HepG2 (cell line): ENCODE measurements at regions not wholly inside any gene's neighbourhood (a gene's known extent, or its start where the extent isn't known, plus 50 kb on each side); places are given as distances from the start of the nearest gene placed in this dataset.

Experiments
- NFYB ChIP-seq: sonication (generic); formaldehyde crosslinking; IDR thresholded peaks from 2 replicates; pipeline ENCODE4 v1.4.0; 2020; ENCODE audit warnings: missing genetic modification reagents
- RAD51 ChIP-seq: fragments of 450-650 bp; IDR thresholded peaks from 2 replicates; pipeline ENCODE4 v1.6.1; 2016; ENCODE audit warnings: borderline replicate concordance
- TF ChIP-seq, protein P1 (sequence below): sonication (generic); formaldehyde crosslinking; IDR thresholded peaks from 2 replicates; pipeline ENCODE4 v1.9.0; 2021; ENCODE audit warnings: mild to moderate bottlenecking, missing genetic modification reagents
- TF ChIP-seq, protein P2 (sequence below), 2 experiments: IDR thresholded peaks; 2 replicates each; pipeline ENCODE4 v1.6.1; 2011 to 2012; ENCODE audit warnings: low read length in 2 of 2, borderline replicate concordance in 1 of 2, low read depth in 1 of 2, mild to moderate bottlenecking in 1 of 2, moderate library complexity in 1 of 2
- TF ChIP-seq, protein P3 (sequence below): sonication (generic); formaldehyde crosslinking; IDR thresholded peaks from 2 replicates; pipeline ENCODE4 v1.4.0; 2020; ENCODE audit warnings: missing genetic modification reagents, borderline replicate concordance
- TF ChIP-seq, protein P4 (sequence below): sonication (generic); formaldehyde crosslinking; IDR thresholded peaks from 2 replicates; pipeline ENCODE4 v1.4.0; 2020; ENCODE audit warnings: mild to moderate bottlenecking, missing genetic modification reagents, borderline replicate concordance

DNA sequence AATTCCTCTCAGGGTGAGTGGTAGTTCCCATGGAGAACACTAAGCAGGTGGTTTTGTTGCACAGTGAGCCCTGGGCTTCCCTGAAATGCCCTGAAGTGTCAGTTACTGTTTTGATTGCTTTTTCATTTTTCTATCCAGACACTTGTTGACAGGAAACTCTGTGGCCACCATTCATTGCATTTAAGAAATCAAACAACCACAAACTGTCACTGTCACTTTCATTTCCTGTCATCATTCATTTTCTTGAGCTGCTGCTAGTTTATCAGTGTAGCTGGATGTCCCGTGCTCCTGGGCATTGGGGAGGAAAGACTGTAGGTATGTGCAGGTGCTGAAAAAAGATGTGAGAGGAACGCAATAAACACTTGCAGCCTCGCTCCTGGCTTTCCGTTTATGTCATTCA, 891.6 kb upstream of the ZEB2 start (continued):
- TF ChIP-seq, protein P1, sequence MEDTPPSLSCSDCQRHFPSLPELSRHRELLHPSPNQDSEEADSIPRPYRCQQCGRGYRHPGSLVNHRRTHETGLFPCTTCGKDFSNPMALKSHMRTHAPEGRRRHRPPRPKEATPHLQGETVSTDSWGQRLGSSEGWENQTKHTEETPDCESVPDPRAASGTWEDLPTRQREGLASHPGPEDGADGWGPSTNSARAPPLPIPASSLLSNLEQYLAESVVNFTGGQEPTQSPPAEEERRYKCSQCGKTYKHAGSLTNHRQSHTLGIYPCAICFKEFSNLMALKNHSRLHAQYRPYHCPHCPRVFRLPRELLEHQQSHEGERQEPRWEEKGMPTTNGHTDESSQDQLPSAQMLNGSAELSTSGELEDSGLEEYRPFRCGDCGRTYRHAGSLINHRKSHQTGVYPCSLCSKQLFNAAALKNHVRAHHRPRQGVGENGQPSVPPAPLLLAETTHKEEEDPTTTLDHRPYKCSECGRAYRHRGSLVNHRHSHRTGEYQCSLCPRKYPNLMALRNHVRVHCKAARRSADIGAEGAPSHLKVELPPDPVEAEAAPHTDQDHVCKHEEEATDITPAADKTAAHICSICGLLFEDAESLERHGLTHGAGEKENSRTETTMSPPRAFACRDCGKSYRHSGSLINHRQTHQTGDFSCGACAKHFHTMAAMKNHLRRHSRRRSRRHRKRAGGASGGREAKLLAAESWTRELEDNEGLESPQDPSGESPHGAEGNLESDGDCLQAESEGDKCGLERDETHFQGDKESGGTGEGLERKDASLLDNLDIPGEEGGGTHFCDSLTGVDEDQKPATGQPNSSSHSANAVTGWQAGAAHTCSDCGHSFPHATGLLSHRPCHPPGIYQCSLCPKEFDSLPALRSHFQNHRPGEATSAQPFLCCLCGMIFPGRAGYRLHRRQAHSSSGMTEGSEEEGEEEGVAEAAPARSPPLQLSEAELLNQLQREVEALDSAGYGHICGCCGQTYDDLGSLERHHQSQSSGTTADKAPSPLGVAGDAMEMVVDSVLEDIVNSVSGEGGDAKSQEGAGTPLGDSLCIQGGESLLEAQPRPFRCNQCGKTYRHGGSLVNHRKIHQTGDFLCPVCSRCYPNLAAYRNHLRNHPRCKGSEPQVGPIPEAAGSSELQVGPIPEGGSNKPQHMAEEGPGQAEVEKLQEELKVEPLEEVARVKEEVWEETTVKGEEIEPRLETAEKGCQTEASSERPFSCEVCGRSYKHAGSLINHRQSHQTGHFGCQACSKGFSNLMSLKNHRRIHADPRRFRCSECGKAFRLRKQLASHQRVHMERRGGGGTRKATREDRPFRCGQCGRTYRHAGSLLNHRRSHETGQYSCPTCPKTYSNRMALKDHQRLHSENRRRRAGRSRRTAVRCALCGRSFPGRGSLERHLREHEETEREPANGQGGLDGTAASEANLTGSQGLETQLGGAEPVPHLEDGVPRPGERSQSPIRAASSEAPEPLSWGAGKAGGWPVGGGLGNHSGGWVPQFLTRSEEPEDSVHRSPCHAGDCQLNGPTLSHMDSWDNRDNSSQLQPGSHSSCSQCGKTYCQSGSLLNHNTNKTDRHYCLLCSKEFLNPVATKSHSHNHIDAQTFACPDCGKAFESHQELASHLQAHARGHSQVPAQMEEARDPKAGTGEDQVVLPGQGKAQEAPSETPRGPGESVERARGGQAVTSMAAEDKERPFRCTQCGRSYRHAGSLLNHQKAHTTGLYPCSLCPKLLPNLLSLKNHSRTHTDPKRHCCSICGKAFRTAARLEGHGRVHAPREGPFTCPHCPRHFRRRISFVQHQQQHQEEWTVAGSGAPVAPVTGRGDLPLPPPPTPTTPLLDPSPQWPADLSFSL (CRISPR knock-in tag), result no peak
- TF ChIP-seq, protein P2, sequence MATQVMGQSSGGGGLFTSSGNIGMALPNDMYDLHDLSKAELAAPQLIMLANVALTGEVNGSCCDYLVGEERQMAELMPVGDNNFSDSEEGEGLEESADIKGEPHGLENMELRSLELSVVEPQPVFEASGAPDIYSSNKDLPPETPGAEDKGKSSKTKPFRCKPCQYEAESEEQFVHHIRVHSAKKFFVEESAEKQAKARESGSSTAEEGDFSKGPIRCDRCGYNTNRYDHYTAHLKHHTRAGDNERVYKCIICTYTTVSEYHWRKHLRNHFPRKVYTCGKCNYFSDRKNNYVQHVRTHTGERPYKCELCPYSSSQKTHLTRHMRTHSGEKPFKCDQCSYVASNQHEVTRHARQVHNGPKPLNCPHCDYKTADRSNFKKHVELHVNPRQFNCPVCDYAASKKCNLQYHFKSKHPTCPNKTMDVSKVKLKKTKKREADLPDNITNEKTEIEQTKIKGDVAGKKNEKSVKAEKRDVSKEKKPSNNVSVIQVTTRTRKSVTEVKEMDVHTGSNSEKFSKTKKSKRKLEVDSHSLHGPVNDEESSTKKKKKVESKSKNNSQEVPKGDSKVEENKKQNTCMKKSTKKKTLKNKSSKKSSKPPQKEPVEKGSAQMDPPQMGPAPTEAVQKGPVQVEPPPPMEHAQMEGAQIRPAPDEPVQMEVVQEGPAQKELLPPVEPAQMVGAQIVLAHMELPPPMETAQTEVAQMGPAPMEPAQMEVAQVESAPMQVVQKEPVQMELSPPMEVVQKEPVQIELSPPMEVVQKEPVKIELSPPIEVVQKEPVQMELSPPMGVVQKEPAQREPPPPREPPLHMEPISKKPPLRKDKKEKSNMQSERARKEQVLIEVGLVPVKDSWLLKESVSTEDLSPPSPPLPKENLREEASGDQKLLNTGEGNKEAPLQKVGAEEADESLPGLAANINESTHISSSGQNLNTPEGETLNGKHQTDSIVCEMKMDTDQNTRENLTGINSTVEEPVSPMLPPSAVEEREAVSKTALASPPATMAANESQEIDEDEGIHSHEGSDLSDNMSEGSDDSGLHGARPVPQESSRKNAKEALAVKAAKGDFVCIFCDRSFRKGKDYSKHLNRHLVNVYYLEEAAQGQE (IDR thresholded peaks at IDR 0.05; ENCODE audit: borderline replicate concordance in 1 of 2, low read depth in 1 of 2, low read length in 2 of 2), result no peak
- no peak for TF ChIP-seq RAD51
- TF ChIP-seq, protein P3, sequence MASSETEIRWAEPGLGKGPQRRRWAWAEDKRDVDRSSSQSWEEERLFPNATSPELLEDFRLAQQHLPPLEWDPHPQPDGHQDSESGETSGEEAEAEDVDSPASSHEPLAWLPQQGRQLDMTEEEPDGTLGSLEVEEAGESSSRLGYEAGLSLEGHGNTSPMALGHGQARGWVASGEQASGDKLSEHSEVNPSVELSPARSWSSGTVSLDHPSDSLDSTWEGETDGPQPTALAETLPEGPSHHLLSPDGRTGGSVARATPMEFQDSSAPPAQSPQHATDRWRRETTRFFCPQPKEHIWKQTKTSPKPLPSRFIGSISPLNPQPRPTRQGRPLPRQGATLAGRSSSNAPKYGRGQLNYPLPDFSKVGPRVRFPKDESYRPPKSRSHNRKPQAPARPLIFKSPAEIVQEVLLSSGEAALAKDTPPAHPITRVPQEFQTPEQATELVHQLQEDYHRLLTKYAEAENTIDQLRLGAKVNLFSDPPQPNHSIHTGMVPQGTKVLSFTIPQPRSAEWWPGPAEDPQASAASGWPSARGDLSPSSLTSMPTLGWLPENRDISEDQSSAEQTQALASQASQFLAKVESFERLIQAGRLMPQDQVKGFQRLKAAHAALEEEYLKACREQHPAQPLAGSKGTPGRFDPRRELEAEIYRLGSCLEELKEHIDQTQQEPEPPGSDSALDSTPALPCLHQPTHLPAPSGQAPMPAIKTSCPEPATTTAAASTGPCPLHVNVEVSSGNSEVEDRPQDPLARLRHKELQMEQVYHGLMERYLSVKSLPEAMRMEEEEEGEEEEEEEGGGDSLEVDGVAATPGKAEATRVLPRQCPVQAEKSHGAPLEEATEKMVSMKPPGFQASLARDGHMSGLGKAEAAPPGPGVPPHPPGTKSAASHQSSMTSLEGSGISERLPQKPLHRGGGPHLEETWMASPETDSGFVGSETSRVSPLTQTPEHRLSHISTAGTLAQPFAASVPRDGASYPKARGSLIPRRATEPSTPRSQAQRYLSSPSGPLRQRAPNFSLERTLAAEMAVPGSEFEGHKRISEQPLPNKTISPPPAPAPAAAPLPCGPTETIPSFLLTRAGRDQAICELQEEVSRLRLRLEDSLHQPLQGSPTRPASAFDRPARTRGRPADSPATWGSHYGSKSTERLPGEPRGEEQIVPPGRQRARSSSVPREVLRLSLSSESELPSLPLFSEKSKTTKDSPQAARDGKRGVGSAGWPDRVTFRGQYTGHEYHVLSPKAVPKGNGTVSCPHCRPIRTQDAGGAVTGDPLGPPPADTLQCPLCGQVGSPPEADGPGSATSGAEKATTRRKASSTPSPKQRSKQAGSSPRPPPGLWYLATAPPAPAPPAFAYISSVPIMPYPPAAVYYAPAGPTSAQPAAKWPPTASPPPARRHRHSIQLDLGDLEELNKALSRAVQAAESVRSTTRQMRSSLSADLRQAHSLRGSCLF (CRISPR knock-in tag), result no peak
- TF ChIP-seq, protein P4, sequence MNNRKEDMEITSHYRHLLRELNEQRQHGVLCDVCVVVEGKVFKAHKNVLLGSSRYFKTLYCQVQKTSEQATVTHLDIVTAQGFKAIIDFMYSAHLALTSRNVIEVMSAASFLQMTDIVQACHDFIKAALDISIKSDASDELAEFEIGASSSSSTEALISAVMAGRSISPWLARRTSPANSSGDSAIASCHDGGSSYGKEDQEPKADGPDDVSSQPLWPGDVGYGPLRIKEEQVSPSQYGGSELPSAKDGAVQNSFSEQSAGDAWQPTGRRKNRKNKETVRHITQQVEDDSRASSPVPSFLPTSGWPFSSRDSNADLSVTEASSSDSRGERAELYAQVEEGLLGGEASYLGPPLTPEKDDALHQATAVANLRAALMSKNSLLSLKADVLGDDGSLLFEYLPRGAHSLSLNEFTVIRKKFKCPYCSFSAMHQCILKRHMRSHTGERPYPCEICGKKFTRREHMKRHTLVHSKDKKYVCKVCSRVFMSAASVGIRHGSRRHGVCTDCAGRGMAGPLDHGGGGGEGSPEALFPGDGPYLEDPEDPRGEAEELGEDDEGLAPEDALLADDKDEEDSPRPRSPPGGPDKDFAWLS (CRISPR knock-in tag), result no peak
- TF ChIP-seq NFYB (CRISPR knock-in tag), result no peak
